ENCODE measurements at regions not wholly inside any gene's neighbourhood (a gene's known extent, or its start where the extent isn't known, plus 50 kb on each side); places are given as distances from the start of the nearest gene placed in this dataset.
A peak's percentile ranks its signal among the peaks of the same experiment; 100 is the strongest.

DNA sequence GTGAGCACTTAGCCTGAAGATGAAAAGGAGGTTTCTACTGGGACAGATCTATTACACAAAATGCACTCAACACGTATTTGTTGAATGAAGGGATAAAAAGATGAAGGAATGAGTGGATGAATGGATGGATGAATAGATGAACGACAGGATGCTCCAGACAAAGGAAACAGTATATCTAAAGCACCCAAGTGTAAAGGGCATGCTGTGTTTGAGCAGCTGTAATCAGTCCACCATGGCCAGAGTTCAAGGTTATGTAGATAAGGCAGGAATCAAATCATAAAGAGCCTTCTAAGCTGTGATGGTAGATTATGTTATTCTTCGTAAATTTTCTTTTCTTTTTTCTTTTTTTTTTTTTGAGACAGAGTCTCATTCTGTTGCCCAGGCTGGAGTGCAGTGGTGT lies 194.4 kb upstream of the FOXN2 start:
- Histone ChIP-seq H3K79me2 (ENCODE audit: low read length) (no peaks in the 10 kb centered on the region), H3K4me3 (ENCODE audit: low read length) (no peak overlapping the region), H3K9ac (ENCODE audit: low read length) (no peak overlapping the region), H4K20me1 (ENCODE audit: low read length) (no peaks in the 10 kb centered on the region), H3K4me2 (ENCODE audit: low read length) (no peak overlapping the region), H3F3A (ENCODE audit: low read length, unreplicated experiment) (no peaks in the 10 kb centered on the region), H2AFZ (ENCODE audit: low read length) (no peak overlapping the region), H3K4me1 (ENCODE audit: insufficient read depth, low read length) (peaks cover 3% of the 10 kb centered on the region), H3K27ac (ENCODE audit: low read length) (no peak overlapping the region), H3K9me2 (replicated peaks; ENCODE audit: low read length) (no peaks in the 10 kb centered on the region), H3K27me3 (ENCODE audit: low read length) (no peaks in the 10 kb centered on the region), H3K9me3 (ENCODE audit: low read length) (no peaks in the 10 kb centered on the region), H3K36me3 (ENCODE audit: low read depth, low read length) (no peaks in the 10 kb centered on the region)
- no peak for DNase-seq
- CTCF ChIA-PET, result no interaction called here
- BruUV-seq (replicated peaks), result no TSS peak
- intact Hi-C loops (cut with micrococcal nuclease), result no loop called here
- POLR2A ChIA-PET (ENCODE audit: unreplicated experiment), result no interaction called here
- no peak for ATAC-seq
- TF ChIP-seq, protein P1, sequence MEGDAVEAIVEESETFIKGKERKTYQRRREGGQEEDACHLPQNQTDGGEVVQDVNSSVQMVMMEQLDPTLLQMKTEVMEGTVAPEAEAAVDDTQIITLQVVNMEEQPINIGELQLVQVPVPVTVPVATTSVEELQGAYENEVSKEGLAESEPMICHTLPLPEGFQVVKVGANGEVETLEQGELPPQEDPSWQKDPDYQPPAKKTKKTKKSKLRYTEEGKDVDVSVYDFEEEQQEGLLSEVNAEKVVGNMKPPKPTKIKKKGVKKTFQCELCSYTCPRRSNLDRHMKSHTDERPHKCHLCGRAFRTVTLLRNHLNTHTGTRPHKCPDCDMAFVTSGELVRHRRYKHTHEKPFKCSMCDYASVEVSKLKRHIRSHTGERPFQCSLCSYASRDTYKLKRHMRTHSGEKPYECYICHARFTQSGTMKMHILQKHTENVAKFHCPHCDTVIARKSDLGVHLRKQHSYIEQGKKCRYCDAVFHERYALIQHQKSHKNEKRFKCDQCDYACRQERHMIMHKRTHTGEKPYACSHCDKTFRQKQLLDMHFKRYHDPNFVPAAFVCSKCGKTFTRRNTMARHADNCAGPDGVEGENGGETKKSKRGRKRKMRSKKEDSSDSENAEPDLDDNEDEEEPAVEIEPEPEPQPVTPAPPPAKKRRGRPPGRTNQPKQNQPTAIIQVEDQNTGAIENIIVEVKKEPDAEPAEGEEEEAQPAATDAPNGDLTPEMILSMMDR (conservative IDR thresholded peaks at IDR 0.05; ENCODE audit: low read depth, low read length), result no peak
- TF ChIP-seq EZH2phosphoT487 (IDR thresholded peaks at IDR 0.05; ENCODE audit: borderline replicate concordance, low read length) (no peak), EZH2 (IDR thresholded peaks at IDR 0.05; ENCODE audit: low read length, unreplicated experiment) (no peak)

DNA sequence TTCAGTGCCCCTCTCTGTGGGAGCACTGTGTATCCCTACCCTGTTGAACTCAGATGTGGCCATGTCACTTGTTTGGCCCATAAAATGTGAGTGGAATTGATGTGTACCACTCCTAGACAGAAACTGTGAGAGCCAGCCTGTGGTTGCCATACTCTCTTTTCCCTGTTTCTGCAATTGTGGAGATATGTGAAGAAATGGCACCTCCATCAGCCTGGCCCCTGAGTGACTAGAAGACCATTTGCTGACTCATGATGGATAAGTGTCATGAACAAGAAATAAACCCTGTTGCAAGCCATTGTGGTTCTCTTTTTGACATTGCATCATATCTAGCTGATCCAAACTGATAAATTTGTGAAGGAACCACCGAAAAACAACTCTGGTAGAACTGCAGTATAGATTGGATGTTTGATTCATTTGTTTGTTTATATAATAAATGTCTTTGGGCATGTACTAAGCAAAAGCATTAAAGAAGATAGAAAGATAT lies 193.7 kb upstream of the FOXN2 start:
- BruUV-seq (replicated peaks), result no TSS peak
- peak; percentile 16 for DNase-seq
- POLR2A ChIA-PET (ENCODE audit: unreplicated experiment), result no interaction called here

DNA sequence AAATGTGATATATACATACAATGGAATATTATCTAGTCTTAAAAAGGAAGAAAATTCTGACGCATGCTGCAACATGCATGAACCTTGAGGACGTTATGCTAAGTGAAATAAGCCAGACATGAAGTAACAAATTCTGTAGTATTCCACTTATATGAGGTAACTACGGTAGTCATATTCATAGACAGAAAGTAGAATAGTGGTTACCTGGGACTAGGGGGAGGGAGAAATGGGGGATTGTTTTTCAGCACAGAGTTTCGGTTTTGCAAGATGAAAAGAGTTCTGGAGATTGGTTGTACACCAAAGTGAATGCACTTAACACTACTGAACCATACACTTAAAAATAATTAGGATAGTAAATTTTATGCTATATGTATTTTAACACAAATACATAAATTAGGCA lies 192.3 kb upstream of the FOXN2 start:
- ATAC-seq (no peak), DNase-seq (no peak)
- ChIA-PET POLR2A (ENCODE audit: unreplicated experiment) (no interaction called here), CTCF (no interaction called here)
- Histone ChIP-seq H3K4me3 (ENCODE audit: low read length) (no peak overlapping the region), H3K27me3 (ENCODE audit: low read length) (no peaks in the 10 kb centered on the region), H3K4me2 (ENCODE audit: low read length) (no peak overlapping the region), H3K9me3 (ENCODE audit: low read length) (no peaks in the 10 kb centered on the region), H3F3A (ENCODE audit: low read length, unreplicated experiment) (no peaks in the 10 kb centered on the region), H2AFZ (ENCODE audit: low read length) (no peak overlapping the region), H3K9me2 (replicated peaks; ENCODE audit: low read length) (no peaks in the 10 kb centered on the region), H3K27ac (ENCODE audit: low read length) (no peak overlapping the region), H3K4me1 (ENCODE audit: insufficient read depth, low read length) (no peaks in the 10 kb centered on the region), H4K20me1 (ENCODE audit: low read length) (no peaks in the 10 kb centered on the region), H3K9ac (ENCODE audit: low read length) (no peak overlapping the region), H3K79me2 (ENCODE audit: low read length) (no peaks in the 10 kb centered on the region), H3K36me3 (ENCODE audit: low read depth, low read length) (no peaks in the 10 kb centered on the region)
- intact Hi-C loops (cut with micrococcal nuclease), result no loop called here
- no TSS peak for BruUV-seq (replicated peaks)
- TF ChIP-seq EZH2 (IDR thresholded peaks at IDR 0.05; ENCODE audit: low read length, unreplicated experiment) (no peak), EZH2phosphoT487 (IDR thresholded peaks at IDR 0.05; ENCODE audit: borderline replicate concordance, low read length) (no peak)
- TF ChIP-seq, protein P1 (conservative IDR thresholded peaks at IDR 0.05; ENCODE audit: low read depth, low read length), result no peak

More for the DNA sequence above, 193.7 kb upstream of the FOXN2 start:
- Histone ChIP-seq H3K9ac (ENCODE audit: low read length) (no peak overlapping the region), H3K4me2 (ENCODE audit: low read length) (no peak overlapping the region), H3K79me2 (ENCODE audit: low read length) (no peaks in the 10 kb centered on the region), H2AFZ (ENCODE audit: low read length) (no peak overlapping the region), H3K27ac (ENCODE audit: low read length) (no peak overlapping the region), H3K27me3 (ENCODE audit: low read length) (no peaks in the 10 kb centered on the region), H4K20me1 (ENCODE audit: low read length) (no peaks in the 10 kb centered on the region), H3K9me2 (replicated peaks; ENCODE audit: low read length) (no peaks in the 10 kb centered on the region), H3K9me3 (ENCODE audit: low read length) (no peaks in the 10 kb centered on the region), H3F3A (ENCODE audit: low read length, unreplicated experiment) (no peaks in the 10 kb centered on the region), H3K36me3 (ENCODE audit: low read depth, low read length) (no peaks in the 10 kb centered on the region), H3K4me3 (ENCODE audit: low read length) (no peak overlapping the region), H3K4me1 (ENCODE audit: insufficient read depth, low read length) (no peaks in the 10 kb centered on the region)
- no peak for ATAC-seq
- TF ChIP-seq EZH2phosphoT487 (IDR thresholded peaks at IDR 0.05; ENCODE audit: borderline replicate concordance, low read length), result no peak
- TF ChIP-seq, protein P1 (conservative IDR thresholded peaks at IDR 0.05; ENCODE audit: low read depth, low read length), result no peak
- TF ChIP-seq EZH2 (IDR thresholded peaks at IDR 0.05; ENCODE audit: low read length, unreplicated experiment), result no peak
- CTCF ChIA-PET, result no interaction called here
- intact Hi-C loops (cut with micrococcal nuclease), result no loop called here

All from PC-3 (cell line).